ENCODE measurements at regions not wholly inside any gene's neighbourhood (a gene's known extent, or its start where the extent isn't known, plus 50 kb on each side); places are given as distances from the start of the nearest gene placed in this dataset.

GRCh38 chr1:68551459-68551858 lies 54.6 kb upstream of the DEPDC1 start:
- no peak for DNase-seq (ENCODE audit: low read depth, low spot score)
- H3K36me3 ChIP-seq (ENCODE audit: control insufficient read depth, insufficient read depth, low read length), result no peaks in the 10 kb centered on the region
- H3K4me1 ChIP-seq (ENCODE audit: control insufficient read depth, insufficient read depth, low read length), result no peaks in the 10 kb centered on the region
- H3K27ac ChIP-seq (ENCODE audit: low read length), result no peak overlapping the region
- H3K4me3 ChIP-seq (ENCODE audit: low read length), result no peak overlapping the region
- no peaks in the 10 kb centered on the region for H3K9me3 ChIP-seq (ENCODE audit: control insufficient read depth, insufficient read depth, low read length)
- no peaks in the 10 kb centered on the region for H3K27me3 ChIP-seq (ENCODE audit: control insufficient read depth, insufficient read depth, low read length)

- H3K4me1 ChIP-seq (ENCODE audit: control insufficient read depth, insufficient read depth, low read length), result no peaks in the 10 kb centered on the region
- H3K27me3 ChIP-seq (ENCODE audit: control insufficient read depth, insufficient read depth, low read length), result no peaks in the 10 kb centered on the region
- no peak for DNase-seq (ENCODE audit: low read depth, low spot score)
- H3K9me3 ChIP-seq (ENCODE audit: control insufficient read depth, insufficient read depth, low read length), result no peaks in the 10 kb centered on the region
- H3K27ac ChIP-seq (ENCODE audit: low read length), result no peak overlapping the region
- no CpG with 5 or more reads among the region's 4 CpGs for WGBS (ENCODE audit: insufficient coverage, insufficient read length)
- no peaks in the 10 kb centered on the region for H3K36me3 ChIP-seq (ENCODE audit: control insufficient read depth, insufficient read depth, low read length)
- no peak overlapping the region for H3K4me3 ChIP-seq (ENCODE audit: low read length)
Observed at GRCh38 chr1:68558321-68559026, 61.6 kb upstream of the DEPDC1 start.

DNA sequence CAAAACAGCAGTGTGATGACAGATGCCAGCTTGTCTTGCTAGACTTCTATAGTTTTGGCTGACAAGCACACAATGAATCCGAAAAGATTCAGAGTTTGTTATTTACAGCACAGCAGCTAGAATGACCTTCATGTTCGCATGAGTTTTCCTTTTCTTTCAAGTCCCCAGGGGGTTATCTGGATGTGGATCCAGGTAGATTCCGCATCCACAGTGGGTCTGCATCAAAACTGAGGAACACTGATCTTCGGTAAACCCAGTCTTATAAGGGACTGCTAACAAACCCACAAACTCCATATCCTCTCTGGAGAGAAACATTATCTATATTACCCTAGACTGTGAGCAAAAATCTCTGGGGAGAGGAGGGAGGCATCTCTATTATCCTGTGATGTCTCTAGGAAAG lies 69.0 kb upstream of the DEPDC1 start:
- Histone ChIP-seq H3K9me3 (ENCODE audit: control insufficient read depth, insufficient read depth, low read length) (no peaks in the 10 kb centered on the region), H3K36me3 (ENCODE audit: control insufficient read depth, insufficient read depth, low read length) (no peaks in the 10 kb centered on the region), H3K27me3 (ENCODE audit: control insufficient read depth, insufficient read depth, low read length) (no peaks in the 10 kb centered on the region), H3K4me3 (ENCODE audit: low read length) (no peak overlapping the region), H3K27ac (ENCODE audit: low read length) (no peak overlapping the region), H3K4me1 (ENCODE audit: control insufficient read depth, insufficient read depth, low read length) (no peaks in the 10 kb centered on the region)
- WGBS (ENCODE audit: insufficient coverage, insufficient read length), result no CpG with 5 or more reads among the region's 4 CpGs
- peak; percentile 2 for DNase-seq (ENCODE audit: low read depth, low spot score)

- H3K27ac ChIP-seq (ENCODE audit: low read length), result no peak overlapping the region
- no peaks in the 10 kb centered on the region for H3K4me1 ChIP-seq (ENCODE audit: control insufficient read depth, insufficient read depth, low read length)
Observed at GRCh38 chr1:68570871-68571270, 74.0 kb upstream of the DEPDC1 start.

GRCh38 chr1:68571454-68572235 lies 74.8 kb upstream of the DEPDC1 start:
- Histone ChIP-seq H3K27me3 (ENCODE audit: control insufficient read depth, insufficient read depth, low read length) (no peaks in the 10 kb centered on the region), H3K36me3 (ENCODE audit: control insufficient read depth, insufficient read depth, low read length) (no peaks in the 10 kb centered on the region), H3K4me1 (ENCODE audit: control insufficient read depth, insufficient read depth, low read length) (no peaks in the 10 kb centered on the region), H3K9me3 (ENCODE audit: control insufficient read depth, insufficient read depth, low read length) (no peaks in the 10 kb centered on the region), H3K27ac (ENCODE audit: low read length) (no peak overlapping the region), H3K4me3 (ENCODE audit: low read length) (no peak overlapping the region)
- no CpG with 5 or more reads among the region's 1 CpG for WGBS (ENCODE audit: insufficient coverage, insufficient read length)
- DNase-seq (ENCODE audit: low read depth, low spot score), result no peak

More at GRCh38 chr1:68570871-68571270, 74.0 kb upstream of the DEPDC1 start:
- WGBS (ENCODE audit: insufficient coverage, insufficient read length), result no CpG with 5 or more reads among the region's 3 CpGs
- Histone ChIP-seq H3K4me3 (ENCODE audit: low read length) (no peak overlapping the region), H3K9me3 (ENCODE audit: control insufficient read depth, insufficient read depth, low read length) (no peaks in the 10 kb centered on the region), H3K36me3 (ENCODE audit: control insufficient read depth, insufficient read depth, low read length) (no peaks in the 10 kb centered on the region), H3K27me3 (ENCODE audit: control insufficient read depth, insufficient read depth, low read length) (no peaks in the 10 kb centered on the region)
- no peak for DNase-seq (ENCODE audit: low read depth, low spot score)

DNA sequence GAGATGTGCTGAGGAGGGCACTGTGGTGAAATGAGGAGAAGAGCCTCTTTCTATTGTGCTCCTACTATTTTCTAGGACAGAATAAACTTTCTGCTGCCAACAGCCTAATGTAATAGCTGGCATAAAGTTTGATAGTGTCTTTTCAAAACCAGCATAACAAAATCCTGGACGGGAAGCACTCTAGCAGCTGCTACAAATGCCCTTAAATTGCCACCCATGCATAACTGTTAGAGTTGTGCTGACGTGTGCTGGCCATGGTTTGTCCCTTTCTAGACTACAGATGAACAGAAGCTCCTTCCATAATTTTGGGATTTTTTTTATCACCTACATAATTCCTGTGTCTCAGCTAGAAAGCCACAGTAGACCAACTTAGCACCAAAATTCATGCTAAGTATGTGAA lies 88.5 kb upstream of the DEPDC1 start:
- H3K4me3 ChIP-seq (ENCODE audit: low read length), result no peak overlapping the region
- no peaks in the 10 kb centered on the region for H3K9me3 ChIP-seq (ENCODE audit: control insufficient read depth, insufficient read depth, low read length)
- H3K36me3 ChIP-seq (ENCODE audit: control insufficient read depth, insufficient read depth, low read length), result no peaks in the 10 kb centered on the region
- no peaks in the 10 kb centered on the region for H3K27me3 ChIP-seq (ENCODE audit: control insufficient read depth, insufficient read depth, low read length)
- WGBS (ENCODE audit: insufficient coverage, insufficient read length), result no CpG with 5 or more reads among the region's 2 CpGs
- H3K27ac ChIP-seq (ENCODE audit: low read length), result no peak overlapping the region
- DNase-seq (ENCODE audit: low read depth, low spot score), result no peak
- H3K4me1 ChIP-seq (ENCODE audit: control insufficient read depth, insufficient read depth, low read length), result no peaks in the 10 kb centered on the region

DNA sequence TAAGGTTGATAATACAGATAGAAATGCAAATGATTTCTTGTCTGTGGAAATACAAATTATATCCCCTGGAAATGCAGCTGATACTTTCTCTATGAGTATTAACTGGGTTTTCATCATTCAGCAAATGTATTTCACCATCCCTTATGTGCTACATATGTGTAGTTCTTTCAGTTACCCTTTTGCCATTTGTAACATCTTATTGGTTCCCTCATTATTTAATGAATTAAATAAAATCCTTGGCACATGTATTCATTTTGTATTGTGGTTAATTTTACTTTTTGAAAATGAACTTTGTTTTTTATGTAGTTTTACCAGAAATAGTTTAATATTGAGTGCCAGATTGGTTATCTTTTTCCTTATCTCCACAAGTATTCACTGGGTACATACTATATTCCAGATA lies 89.9 kb upstream of the DEPDC1 start:
- no peaks in the 10 kb centered on the region for H3K9me3 ChIP-seq (ENCODE audit: control insufficient read depth, insufficient read depth, low read length)
- no peaks in the 10 kb centered on the region for H3K36me3 ChIP-seq (ENCODE audit: control insufficient read depth, insufficient read depth, low read length)
- no peak overlapping the region for H3K27ac ChIP-seq (ENCODE audit: low read length)
- DNase-seq (ENCODE audit: low read depth, low spot score), result no peak
- no peaks in the 10 kb centered on the region for H3K4me1 ChIP-seq (ENCODE audit: control insufficient read depth, insufficient read depth, low read length)
- H3K27me3 ChIP-seq (ENCODE audit: control insufficient read depth, insufficient read depth, low read length), result no peaks in the 10 kb centered on the region
- no peak overlapping the region for H3K4me3 ChIP-seq (ENCODE audit: low read length)

DNA sequence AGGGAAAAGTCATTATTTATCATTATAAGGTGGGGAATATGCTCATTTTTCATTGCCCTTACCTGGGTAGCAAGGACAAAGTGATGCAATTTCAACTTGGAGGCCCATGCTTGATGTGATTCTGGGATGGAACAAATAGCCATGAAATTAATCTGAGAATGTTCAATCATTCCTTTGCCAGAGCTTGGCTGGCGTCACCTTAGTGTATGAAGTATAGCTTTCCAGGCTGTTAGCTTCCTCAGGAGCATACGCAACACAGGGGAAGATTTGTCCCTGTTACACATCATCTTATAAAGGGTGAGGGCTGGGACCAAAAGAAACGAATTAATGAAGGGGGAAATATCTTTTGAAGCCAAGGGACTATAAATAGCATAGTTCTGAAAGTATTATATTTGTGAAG lies 91.4 kb upstream of the DEPDC1 start:
- no peak overlapping the region for H3K27ac ChIP-seq (ENCODE audit: low read length)
- H3K4me3 ChIP-seq (ENCODE audit: low read length), result no peak overlapping the region
- H3K36me3 ChIP-seq (ENCODE audit: control insufficient read depth, insufficient read depth, low read length), result no peaks in the 10 kb centered on the region
- no peaks in the 10 kb centered on the region for H3K4me1 ChIP-seq (ENCODE audit: control insufficient read depth, insufficient read depth, low read length)
- WGBS (ENCODE audit: insufficient coverage, insufficient read length), result no CpG with 5 or more reads among the region's 3 CpGs
- no peaks in the 10 kb centered on the region for H3K27me3 ChIP-seq (ENCODE audit: control insufficient read depth, insufficient read depth, low read length)
- no peaks in the 10 kb centered on the region for H3K9me3 ChIP-seq (ENCODE audit: control insufficient read depth, insufficient read depth, low read length)
- no peak for DNase-seq (ENCODE audit: low read depth, low spot score)

DNA sequence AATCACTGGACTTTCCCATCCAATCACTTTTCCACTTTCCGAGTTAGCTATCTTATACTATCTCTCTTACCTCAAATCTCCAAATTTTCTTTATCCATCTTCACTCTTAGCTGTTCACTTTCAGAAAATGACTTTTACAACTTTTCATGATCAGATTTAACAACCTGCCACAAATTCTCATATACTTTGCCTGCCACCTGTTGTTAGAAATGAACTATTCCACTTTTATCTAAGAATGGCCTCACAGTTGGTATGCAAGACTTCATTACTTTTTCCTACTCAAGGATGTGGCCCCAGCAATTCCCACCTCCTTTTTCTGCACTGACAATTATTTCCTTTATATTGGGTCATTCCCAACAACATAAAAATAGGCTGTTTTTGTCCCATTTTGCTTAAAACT lies 93.6 kb upstream of the DEPDC1 start:
- H3K27ac ChIP-seq (ENCODE audit: low read length), result no peak overlapping the region
- no peak overlapping the region for H3K4me3 ChIP-seq (ENCODE audit: low read length)
- H3K27me3 ChIP-seq (ENCODE audit: control insufficient read depth, insufficient read depth, low read length), result no peaks in the 10 kb centered on the region
- DNase-seq (ENCODE audit: low read depth, low spot score), result no peak
- 100% methylated on average over 1 of the region's 1 CpG for WGBS (ENCODE audit: insufficient coverage, insufficient read length)
- H3K9me3 ChIP-seq (ENCODE audit: control insufficient read depth, insufficient read depth, low read length), result no peaks in the 10 kb centered on the region
- no peaks in the 10 kb centered on the region for H3K36me3 ChIP-seq (ENCODE audit: control insufficient read depth, insufficient read depth, low read length)
- no peaks in the 10 kb centered on the region for H3K4me1 ChIP-seq (ENCODE audit: control insufficient read depth, insufficient read depth, low read length)

GRCh38 chr1:68594851-68595250 lies 98.0 kb upstream of the DEPDC1 start:
- no peaks in the 10 kb centered on the region for H3K36me3 ChIP-seq (ENCODE audit: control insufficient read depth, insufficient read depth, low read length)
- H3K27ac ChIP-seq (ENCODE audit: low read length), result no peak overlapping the region
- no peaks in the 10 kb centered on the region for H3K9me3 ChIP-seq (ENCODE audit: control insufficient read depth, insufficient read depth, low read length)
- no CpG with 5 or more reads among the region's 2 CpGs for WGBS (ENCODE audit: insufficient coverage, insufficient read length)
- DNase-seq (ENCODE audit: low read depth, low spot score), result no peak
- no peaks in the 10 kb centered on the region for H3K4me1 ChIP-seq (ENCODE audit: control insufficient read depth, insufficient read depth, low read length)
- H3K4me3 ChIP-seq (ENCODE audit: low read length), result no peak overlapping the region
- no peaks in the 10 kb centered on the region for H3K27me3 ChIP-seq (ENCODE audit: control insufficient read depth, insufficient read depth, low read length)

Measured in iPS DF 6.9 (cell line).